NCI-H774 (cell line): ENCODE measurements at regions not wholly inside any gene's neighbourhood (a gene's known extent, or its start where the extent isn't known, plus 50 kb on each side); places are given as distances from the start of the nearest gene placed in this dataset.

Experiments used
- DNase-seq: peaks from one replicate; lab custom pipeline; 2025; lab: John Stamatoyannopoulos, UW

- DNase-seq, result no peak
These were observed 71.0 kb downstream of the AQP4 start for GRCh38 chr18:26794230-26795101.

- no peak for DNase-seq
These were observed 72.8 kb downstream of the AQP4 start for GRCh38 chr18:26792661-26793060.

DNA sequence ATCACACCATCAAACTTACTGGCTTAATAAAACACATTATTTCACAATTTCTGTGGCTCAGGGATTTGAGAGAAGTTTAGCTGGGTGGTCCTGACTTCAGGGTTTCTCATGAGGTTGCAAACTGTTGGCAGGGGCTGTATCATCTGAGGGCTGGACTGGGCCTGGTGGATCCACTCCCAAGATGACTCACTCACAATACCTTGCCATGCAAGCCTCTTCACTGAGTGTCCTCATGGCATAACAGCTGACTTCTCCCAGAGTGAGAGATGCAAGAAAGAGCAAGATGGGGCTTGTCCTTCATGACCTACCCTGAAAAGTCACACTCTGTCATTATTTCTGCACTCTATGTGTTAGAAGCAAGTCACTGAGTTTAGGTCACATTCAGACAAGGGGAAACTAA, 73.8 kb downstream of the AQP4 start:
- DNase-seq, result no peak

GRCh38 chr18:26784599-26784998, 80.9 kb downstream of the AQP4 start:
- no peak for DNase-seq

GRCh38 chr18:26783170-26783569, 82.3 kb downstream of the AQP4 start:
- no peak for DNase-seq

DNA sequence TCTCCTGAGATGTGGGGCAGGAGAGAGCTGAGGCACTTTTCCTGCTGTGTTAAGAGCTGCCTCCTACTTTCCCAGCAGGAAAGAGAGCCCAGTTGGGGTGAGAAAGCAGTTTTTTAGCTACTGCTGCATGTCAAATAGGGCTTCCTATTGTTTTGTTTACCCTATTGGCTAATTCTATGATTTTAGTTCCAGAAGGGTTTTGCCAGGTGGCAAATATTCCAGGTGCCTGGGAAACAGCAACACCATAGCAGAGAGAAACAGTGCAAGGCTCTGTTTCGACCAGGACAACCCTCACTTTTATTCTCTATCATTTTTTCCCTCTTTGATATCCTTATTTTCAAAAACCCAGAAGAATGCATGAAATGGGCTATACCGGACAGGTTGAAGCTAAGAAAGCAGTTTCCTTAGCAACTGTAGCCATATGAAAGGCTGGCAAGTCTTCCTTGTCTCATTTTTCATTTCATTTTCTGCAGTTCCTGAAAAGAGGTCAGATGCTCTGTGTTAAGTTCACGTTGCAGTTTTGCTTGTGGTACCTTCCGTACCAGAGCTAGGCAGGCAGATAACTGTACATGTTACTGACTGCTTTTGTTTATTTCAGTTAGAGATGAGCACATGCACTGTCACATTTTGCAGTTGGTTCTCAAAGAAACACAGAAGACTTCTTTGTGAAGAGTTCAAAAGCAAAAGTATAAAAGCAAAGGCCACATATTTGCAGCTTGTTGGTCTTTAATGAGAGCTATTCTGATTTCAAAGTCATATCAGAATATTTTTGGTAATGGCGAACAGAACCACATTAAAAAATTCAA, 84.8 kb downstream of the AQP4 start:
- DNase-seq, result no peak

DNA sequence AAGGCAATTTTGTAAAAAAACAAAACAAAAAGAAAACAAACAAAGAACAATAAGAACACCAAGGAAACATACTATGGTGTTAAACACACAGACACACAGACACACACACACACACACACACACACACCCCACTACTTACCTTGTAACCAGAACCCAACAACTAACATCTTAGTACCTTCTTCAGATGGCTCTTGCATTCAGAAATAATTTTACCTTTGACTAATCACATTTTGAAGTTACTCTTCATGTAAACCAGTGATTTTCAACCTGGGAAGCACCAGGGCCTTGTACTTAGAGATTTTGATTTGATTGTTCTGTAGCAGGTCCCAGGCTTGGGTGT, 87.5 kb downstream of the AQP4 start:
- DNase-seq, result no peak

- DNase-seq, result no peak
These were observed 88.0 kb downstream of the AQP4 start for GRCh38 chr18:26777351-26778053.

GRCh38 chr18:26772691-26773090, 92.8 kb downstream of the AQP4 start:
- DNase-seq, result no peak

DNA sequence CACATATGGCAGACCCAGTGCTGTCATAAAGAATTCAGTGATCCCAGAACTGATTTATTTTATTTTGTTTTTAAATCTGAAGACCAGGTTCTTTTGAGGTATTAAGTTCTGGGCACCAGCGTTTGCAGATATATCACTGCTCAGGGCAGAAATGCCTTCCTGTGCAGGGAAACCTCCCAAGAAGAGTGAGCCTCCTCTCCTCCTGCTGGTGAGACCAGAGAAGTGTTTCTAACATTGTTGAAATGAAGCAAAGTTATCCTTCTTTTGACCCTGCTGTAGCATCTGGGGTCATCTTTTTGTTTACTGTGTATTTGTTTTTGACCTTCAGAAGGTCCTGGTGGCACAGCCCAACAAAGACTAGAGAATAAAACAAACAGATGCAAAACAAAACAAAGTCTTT, 94.0 kb downstream of the AQP4 start:
- DNase-seq, result no peak

DNA sequence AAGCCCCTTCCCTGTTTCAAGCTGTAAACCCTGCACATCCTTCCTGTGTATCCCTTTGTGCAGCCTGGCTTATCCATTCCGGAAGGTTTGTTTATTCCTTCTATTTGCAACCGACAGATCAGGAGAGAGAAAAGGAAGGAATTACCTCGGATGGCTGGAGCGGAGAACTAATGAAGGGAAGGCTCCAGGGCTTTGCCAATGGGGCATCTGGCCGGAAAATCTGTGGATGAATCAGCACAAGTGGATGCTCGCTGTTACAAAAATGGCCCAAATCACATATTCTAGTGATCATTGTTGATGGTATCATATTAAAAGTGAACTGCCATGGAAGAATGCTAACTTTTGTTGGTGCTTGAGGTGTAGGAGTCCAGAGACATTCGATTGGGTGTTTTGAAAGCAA, 97.1 kb downstream of the AQP4 start:
- DNase-seq, result no peak

DNA sequence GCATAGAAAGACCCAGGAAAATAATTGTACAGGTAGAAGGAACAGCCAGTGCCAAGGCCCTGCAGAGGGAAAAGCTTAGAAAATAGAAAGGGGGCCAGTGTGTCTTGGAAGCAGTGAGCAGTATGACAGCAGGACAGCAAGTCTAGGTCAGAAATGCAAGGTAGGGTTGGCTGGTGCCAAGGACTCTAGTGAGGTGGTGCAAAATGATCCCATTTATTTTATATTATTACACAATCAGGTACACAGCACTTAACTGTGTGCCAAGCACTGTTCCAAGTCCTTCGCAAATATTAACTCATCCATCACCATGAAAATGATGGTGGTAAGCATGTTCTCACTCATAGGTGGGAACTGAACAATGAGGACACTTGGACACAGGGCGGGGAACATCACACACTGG, 100.0 kb downstream of the AQP4 start:
- no peak for DNase-seq

DNA sequence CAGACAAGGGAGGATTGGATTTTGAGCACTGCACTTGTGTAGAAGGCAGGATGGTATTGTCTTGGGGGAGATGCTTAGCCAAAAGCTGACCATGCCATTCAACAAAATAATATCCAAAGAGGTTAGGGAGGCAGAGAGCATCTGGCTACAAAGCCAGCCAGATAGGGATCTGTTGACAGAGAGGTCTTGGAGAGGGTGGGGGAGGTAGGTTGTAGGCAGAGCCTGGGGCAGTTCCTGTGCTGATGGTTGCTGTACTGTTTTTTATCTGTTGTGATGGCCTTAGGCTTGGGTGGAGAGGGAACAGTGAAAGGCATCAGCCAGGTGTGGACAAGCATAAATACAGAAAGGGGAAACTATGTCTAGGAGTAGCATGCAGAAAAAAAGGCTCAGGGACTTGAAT, 100.9 kb downstream of the AQP4 start:
- DNase-seq, result no peak

GRCh38 chr18:26764177-26764576, 101.3 kb downstream of the AQP4 start:
- DNase-seq, result no peak

DNA sequence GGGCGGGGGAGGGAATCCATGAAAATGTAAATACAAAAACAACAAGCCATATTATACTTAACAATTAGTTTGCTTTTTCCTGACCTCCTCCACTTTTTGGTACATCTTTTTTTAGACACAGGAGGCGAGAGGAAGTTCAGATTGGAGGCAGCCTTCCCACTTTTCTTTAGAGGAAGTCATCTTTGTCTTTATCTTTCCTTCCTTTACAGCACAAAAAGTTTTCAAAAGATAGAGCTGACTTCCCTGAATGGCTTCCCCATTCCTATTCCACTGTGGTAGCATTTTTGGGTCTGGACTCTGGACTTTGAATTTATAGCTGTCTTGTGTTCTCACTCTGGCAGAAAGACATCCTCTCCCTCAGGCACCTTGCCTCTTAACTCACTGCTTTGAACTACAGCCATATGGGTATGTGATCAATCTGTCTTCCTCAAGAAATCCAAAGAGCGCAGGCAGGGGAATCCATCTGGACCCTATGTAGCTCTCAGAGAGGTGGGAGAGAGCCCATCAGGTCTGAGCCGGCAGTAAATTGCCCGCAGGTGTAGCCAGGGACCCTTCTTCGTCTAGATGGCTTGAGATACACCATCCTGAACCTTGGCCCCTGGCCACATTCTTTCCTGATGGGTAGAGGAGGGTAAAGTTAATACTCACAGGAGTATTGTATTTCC, 101.9 kb downstream of the AQP4 start:
- DNase-seq, result no peak

GRCh38 chr18:26757263-26758019, 108.1 kb downstream of the AQP4 start:
- DNase-seq, result no peak

DNA sequence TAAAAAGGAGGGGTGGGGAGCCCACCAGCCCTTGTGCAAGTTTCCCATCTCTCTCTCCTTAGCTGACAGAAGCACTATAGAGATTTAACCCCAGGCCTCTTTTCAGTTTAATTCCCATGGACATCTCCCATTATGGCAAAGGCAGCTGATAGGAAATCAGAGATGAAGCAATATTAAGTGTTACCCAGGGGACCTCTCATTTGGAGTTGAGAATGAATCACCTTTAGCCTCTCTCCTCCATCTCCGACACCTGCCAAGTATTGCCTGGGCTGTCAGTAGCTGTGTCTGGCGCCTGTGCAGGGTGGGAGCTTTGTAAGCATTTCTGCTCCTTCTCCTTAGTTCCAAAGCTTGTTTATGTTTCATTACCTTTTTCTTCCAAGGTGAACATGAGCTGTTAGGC, 109.0 kb downstream of the AQP4 start:
- no peak for DNase-seq

GRCh38 chr18:26746826-26747475, 118.6 kb downstream of the AQP4 start:
- no peak for DNase-seq

- no peak for DNase-seq
These were observed 119.1 kb downstream of the AQP4 start for GRCh38 chr18:26746398-26746797.

DNA sequence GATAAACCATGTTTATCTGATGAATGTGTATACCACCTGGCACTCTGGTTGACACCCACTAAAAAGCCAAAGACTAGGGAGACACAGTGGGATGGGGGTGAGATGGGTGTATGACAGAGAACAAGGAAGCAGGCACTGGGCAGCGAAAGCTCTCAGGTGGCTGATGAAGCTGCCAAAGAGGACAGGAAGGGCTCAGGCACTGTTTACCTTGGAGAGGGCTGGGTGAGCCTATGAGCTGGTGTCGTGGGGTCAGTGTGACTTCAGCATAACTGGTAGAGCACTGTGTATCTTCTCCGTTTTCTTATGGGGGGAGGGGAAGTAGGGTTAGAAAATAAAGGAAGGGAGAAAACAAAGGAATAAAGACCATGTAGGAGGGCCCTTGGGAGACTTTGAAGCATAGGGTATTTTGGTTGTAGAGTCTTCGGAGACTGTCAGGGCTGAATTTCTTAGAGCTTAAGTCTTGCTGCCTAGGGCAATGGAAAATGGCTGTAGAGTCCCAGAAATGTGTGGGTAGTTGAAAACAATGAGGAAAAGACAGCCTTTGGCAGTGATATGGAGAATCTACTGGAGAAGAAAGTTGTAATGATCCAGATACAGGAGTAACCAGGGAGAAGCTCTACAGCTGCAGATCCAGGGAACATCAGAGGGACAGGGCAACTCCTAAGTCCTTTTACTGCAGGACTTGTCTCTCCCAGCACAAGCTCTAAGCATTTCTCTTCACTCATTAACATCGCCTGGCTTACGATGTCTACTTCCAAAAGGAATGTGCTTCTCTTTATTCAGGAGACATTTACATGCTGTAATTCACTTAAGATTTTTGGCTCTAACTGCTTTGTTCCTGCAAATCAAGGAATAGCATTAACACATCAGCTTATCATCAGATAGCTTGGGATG, 120.0 kb downstream of the AQP4 start:
- DNase-seq, result no peak
